ENCODE measurements at regions not wholly inside any gene's neighbourhood (a gene's known extent, or its start where the extent isn't known, plus 50 kb on each side); places are given as distances from the start of the nearest gene placed in this dataset.

GRCh38 chr12:85575120-85576096 is 260.8 kb downstream of the RASSF9 start (continued):
- TF ChIP-seq HDAC6 (IDR thresholded peaks at IDR 0.05; ENCODE audit: low read depth, low read length) (no peak), SP2 (IDR thresholded peaks at IDR 0.05; ENCODE audit: low read length) (no peak), EGR1 (IDR thresholded peaks at IDR 0.05; ENCODE audit: borderline replicate concordance, low read depth, low read length) (no peak), SIRT6 (IDR thresholded peaks at IDR 0.05; ENCODE audit: low read length) (no peak), FOSL1 (IDR thresholded peaks at IDR 0.05; ENCODE audit: insufficient read depth, low read depth, low read length) (no peak), YY1 (IDR thresholded peaks at IDR 0.05; ENCODE audit: low read depth, low read length) (no peak), SRF (IDR thresholded peaks at IDR 0.05; ENCODE audit: low read depth, low read length) (no peak), TAF1 (IDR thresholded peaks at IDR 0.05; ENCODE audit: low read depth, low read length) (no peak)
